GM12878 (cell line): ENCODE measurements at regions not wholly inside any gene's neighbourhood (a gene's known extent, or its start where the extent isn't known, plus 50 kb on each side); places are given as distances from the start of the nearest gene placed in this dataset.

Experiments
- ATAC-seq: fragments of 200-7000 bp; cut with Tn5 transposase; 3 replicates; pipeline ENCODE4 v1.9.1; 2020; ENCODE audit warnings: mild to moderate bottlenecking, moderate library complexity
- BruUV-seq: library from RNA; stranded (reverse); fragments of 400-500 nt; replicated peaks from 2 replicates; lab custom pipeline; 2021; lab: Mats Ljungman, UMichigan
- CTCF ChIA-PET: fragments of 300-600 bp; sonication (Branson Sonifier 250); formaldehyde crosslinking; extraction: SDS; loops from one replicate; lab custom pipeline; 2021; ENCODE audit warnings: inconsistent platforms; lab: Yijun Ruan, JAX
- POLR2A ChIA-PET: fragments of 350-600 bp; formaldehyde crosslinking; extraction: SDS; loops from one replicate; lab custom pipeline; 2021; ENCODE audit warnings: inconsistent platforms; lab: Charles Lee
- RAD21 ChIA-PET: fragments of 300-600 bp; sonication (Branson Sonifier 250); formaldehyde crosslinking; loops from one replicate; lab custom pipeline; 2023; ENCODE audit warnings: antibody characterized with exemption; ENCODE audit not compliant: unreplicated experiment; lab: Charles Lee
- SMC1A ChIA-PET: fragments of 300-600 bp; sonication (Branson Sonifier 250); formaldehyde crosslinking; loops from one replicate; lab custom pipeline; 2023; ENCODE audit not compliant: unreplicated experiment, uncharacterized antibody; lab: Charles Lee
- DNase-seq: peaks from one replicate; pipeline ENCODE4 v3.0.0-alpha.2; 2011; ENCODE audit warnings: low read depth, low spot score
- FAIRE-seq: peaks from 3 replicates; lab custom pipeline; 2011; peaks lifted over from hg19 to GRCh38; lab: Jason Lieb, UNC
- H2AFZ ChIP-seq: 2 replicates; pipeline ENCODE4 v1.6.0; 2011; ENCODE audit warnings: low read depth, low read length, control low read depth; ENCODE audit not compliant: control insufficient read depth
- H3K27ac ChIP-seq: 2 replicates; pipeline ENCODE4 v1.5.1; 2011; ENCODE audit warnings: control low read depth; ENCODE audit not compliant: control insufficient read depth, insufficient read depth
- H3K27me3 ChIP-seq, 2 experiments: replicated peaks in 1 of 2; 2 replicates each; pipeline versions ENCODE4 v1.6.0 to v1.6.1; 2011; ENCODE audit warnings: low read length in 1 of 2; ENCODE audit not compliant: control insufficient read depth in 2 of 2, insufficient read depth in 2 of 2
- H3K36me3 ChIP-seq, 2 experiments: 2 replicates each; pipeline ENCODE4 v1.5.1; 2011; ENCODE audit warnings: low read length in 1 of 2; ENCODE audit not compliant: control insufficient read depth in 2 of 2, insufficient read depth in 2 of 2
- H3K4me1 ChIP-seq: 2 replicates; pipeline ENCODE4 v1.6.1; 2011; ENCODE audit warnings: mild to moderate bottlenecking, low read length, moderate library complexity, mixed read lengths; ENCODE audit not compliant: control insufficient read depth, insufficient read depth
- H3K4me2 ChIP-seq: 2 replicates; pipeline ENCODE4 v1.6.0; 2011; ENCODE audit warnings: control low read depth; ENCODE audit not compliant: control insufficient read depth, insufficient read depth
- H3K4me3 ChIP-seq: fragments of 200-600 bp; sonication (generic); 2 replicates; pipeline ENCODE4 v1.5.1; 2016
- H3K79me2 ChIP-seq: 2 replicates; pipeline ENCODE4 v1.6.0; 2011; ENCODE audit warnings: low read length; ENCODE audit not compliant: control insufficient read depth, insufficient read depth
- H3K9ac ChIP-seq: 2 replicates; pipeline ENCODE4 v1.8.0; 2011; ENCODE audit warnings: low read length, control low read depth, mixed read lengths; ENCODE audit not compliant: control insufficient read depth, insufficient read depth
- H3K9me3 ChIP-seq: replicated peaks from 3 replicates; pipeline ENCODE4 v1.5.1; 2011; ENCODE audit warnings: mild to moderate bottlenecking, low read length; ENCODE audit not compliant: control insufficient read depth, insufficient read depth
- H4K20me1 ChIP-seq: 2 replicates; pipeline ENCODE4 v1.6.0; 2011; ENCODE audit not compliant: control insufficient read depth, insufficient read depth
- RELA ChIP-seq: fragments of 450-650 bp; IDR thresholded peaks from 2 replicates; pipeline ENCODE4 v1.8.0; 2014; ENCODE audit warnings: borderline replicate concordance; ENCODE audit not compliant: partially characterized antibody
- SPI1 ChIP-seq: IDR thresholded peaks from 2 replicates; pipeline ENCODE4 v1.6.1; 2011; ENCODE audit warnings: low read depth, mild to moderate bottlenecking, low read length, moderate library complexity, borderline replicate concordance; ENCODE audit not compliant: insufficient read depth
- TCF3 ChIP-seq: IDR thresholded peaks from 2 replicates; pipeline ENCODE4 v1.6.1; 2012; ENCODE audit warnings: low read depth, mild to moderate bottlenecking, low read length, borderline replicate concordance; ENCODE audit not compliant: insufficient read depth
- ZNF24 ChIP-seq: fragments of 450-650 bp; IDR thresholded peaks from 2 replicates; pipeline ENCODE4 v1.6.1; 2017; ENCODE audit warnings: antibody characterized with exemption, mild to moderate bottlenecking
- WGBS: methylation state at CpG from one replicate; pipeline ENCODE4 v1.1.6; 2016; ENCODE audit warnings: low lambda C conversion rate; ENCODE audit not compliant: insufficient replicate concordance, insufficient coverage; ENCODE audit errors: missing lambda C conversion rate; 5-methylcytosine and 5-hydroxymethylcytosine counted together
- in situ Hi-C: fragments of 300-500 bp; cut with MboI; formaldehyde crosslinking; loops from 9 replicates; pipeline ENCODE4 v1.14.3; 2018; ENCODE audit warnings: mixed read lengths
- intact Hi-C: fragments of 100-400 bp; cut with micrococcal nuclease; formaldehyde crosslinking; loops from one replicate; pipeline ENCODE4 v1.14.2; 2022; ENCODE audit not compliant: unreplicated experiment
- TF ChIP-seq, protein P1 (sequence below): fragments of 450-650 bp; formaldehyde crosslinking; IDR thresholded peaks from 2 replicates; pipeline ENCODE4 v1.5.0; 2022; ENCODE audit warnings: mild to moderate bottlenecking, missing genetic modification characterization
- TF ChIP-seq, protein P2 (sequence below), 3 experiments: IDR thresholded peaks in 2 of 3; conservative IDR thresholded peaks in 1 of 3; 2 replicates each; pipeline ENCODE4 v1.5.1; 2011; ENCODE audit warnings: low read depth in 3 of 3, low read length in 3 of 3, mild to moderate bottlenecking in 3 of 3, control low read depth in 2 of 3, moderate library complexity in 2 of 3, inconsistent platforms in 1 of 3, mixed read lengths in 1 of 3; ENCODE audit not compliant: control insufficient read depth in 2 of 3, insufficient read depth in 1 of 3; ENCODE audit errors: extremely low read depth in 1 of 3
- TF ChIP-seq, protein P3 (sequence below): fragments of 450-650 bp; IDR thresholded peaks from 2 replicates; pipeline ENCODE4 v1.6.1; 2016; ENCODE audit warnings: mild to moderate bottlenecking, moderate library complexity, borderline replicate concordance

DNA sequence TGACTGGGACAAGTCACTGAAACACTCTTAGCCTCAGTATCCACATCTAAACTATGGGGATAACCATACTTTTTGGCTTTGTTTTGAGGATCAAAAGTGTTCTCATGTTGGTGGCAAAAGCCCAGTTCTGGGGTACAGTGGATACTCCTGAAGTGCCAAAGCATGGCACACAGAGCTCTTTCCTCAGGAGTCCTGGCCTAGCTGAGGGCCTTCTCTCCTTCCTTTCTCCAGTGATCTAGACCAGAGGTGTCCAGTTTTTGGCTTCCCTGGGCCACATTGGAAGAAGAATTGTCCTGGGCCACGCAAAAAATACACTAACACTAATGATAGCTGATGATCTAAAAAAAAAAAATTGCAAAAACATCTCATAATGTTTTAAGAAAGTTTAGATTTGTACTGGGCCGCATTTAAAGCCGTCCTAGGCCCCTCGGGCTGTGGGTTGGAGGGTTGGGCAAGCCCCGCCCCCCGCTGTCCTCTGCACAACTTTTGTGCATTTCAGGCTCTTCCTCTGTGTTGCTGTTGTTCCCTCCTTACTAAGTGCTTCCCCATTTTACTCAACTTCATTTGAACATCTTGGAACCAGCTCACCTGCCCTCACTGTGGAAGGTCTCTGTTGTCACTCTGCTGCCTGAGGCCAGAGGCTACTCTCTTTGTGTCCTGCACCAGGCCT, 337.0 kb downstream of the CYRIA start (continued):
- TF ChIP-seq, protein P1, sequence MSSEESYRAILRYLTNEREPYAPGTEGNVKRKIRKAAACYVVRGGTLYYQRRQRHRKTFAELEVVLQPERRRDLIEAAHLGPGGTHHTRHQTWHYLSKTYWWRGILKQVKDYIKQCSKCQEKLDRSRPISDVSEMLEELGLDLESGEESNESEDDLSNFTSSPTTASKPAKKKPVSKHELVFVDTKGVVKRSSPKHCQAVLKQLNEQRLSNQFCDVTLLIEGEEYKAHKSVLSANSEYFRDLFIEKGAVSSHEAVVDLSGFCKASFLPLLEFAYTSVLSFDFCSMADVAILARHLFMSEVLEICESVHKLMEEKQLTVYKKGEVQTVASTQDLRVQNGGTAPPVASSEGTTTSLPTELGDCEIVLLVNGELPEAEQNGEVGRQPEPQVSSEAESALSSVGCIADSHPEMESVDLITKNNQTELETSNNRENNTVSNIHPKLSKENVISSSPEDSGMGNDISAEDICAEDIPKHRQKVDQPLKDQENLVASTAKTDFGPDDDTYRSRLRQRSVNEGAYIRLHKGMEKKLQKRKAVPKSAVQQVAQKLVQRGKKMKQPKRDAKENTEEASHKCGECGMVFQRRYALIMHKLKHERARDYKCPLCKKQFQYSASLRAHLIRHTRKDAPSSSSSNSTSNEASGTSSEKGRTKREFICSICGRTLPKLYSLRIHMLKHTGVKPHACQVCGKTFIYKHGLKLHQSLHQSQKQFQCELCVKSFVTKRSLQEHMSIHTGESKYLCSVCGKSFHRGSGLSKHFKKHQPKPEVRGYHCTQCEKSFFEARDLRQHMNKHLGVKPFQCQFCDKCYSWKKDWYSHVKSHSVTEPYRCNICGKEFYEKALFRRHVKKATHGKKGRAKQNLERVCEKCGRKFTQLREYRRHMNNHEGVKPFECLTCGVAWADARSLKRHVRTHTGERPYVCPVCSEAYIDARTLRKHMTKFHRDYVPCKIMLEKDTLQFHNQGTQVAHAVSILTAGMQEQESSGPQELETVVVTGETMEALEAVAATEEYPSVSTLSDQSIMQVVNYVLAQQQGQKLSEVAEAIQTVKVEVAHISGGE (CRISPR knock-in tag) = no peak

DNA sequence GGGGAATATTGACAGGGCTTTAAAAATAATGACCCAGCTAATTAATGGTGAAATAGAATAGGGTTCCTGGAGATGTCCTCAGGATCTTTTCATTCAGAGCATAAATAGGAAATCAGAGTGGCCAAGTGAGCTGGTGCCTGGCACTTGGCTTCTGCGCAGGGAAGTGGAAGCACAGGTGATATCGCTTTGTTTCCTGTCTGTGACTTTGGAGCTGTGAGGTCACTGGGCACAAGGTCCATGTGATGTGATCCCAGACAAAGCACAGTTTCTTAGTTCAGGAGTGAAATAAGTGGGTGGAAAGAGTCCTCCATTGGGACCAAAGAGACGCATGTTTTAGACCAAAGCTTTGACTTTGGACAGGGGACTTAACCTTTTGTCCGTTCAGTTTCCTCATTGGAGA, 338.3 kb downstream of the CYRIA start:
- 57% methylated on average over 4 of the region's 4 CpGs for WGBS
- Histone ChIP-seq H3K4me1 (no peaks in the 10 kb centered on the region), H3K79me2 (no peaks in the 10 kb centered on the region)
- TF ChIP-seq TCF3 (no peak), SPI1 (no peak), ZNF24 (no peak), RELA (no peak)
- TF ChIP-seq, protein P2, sequence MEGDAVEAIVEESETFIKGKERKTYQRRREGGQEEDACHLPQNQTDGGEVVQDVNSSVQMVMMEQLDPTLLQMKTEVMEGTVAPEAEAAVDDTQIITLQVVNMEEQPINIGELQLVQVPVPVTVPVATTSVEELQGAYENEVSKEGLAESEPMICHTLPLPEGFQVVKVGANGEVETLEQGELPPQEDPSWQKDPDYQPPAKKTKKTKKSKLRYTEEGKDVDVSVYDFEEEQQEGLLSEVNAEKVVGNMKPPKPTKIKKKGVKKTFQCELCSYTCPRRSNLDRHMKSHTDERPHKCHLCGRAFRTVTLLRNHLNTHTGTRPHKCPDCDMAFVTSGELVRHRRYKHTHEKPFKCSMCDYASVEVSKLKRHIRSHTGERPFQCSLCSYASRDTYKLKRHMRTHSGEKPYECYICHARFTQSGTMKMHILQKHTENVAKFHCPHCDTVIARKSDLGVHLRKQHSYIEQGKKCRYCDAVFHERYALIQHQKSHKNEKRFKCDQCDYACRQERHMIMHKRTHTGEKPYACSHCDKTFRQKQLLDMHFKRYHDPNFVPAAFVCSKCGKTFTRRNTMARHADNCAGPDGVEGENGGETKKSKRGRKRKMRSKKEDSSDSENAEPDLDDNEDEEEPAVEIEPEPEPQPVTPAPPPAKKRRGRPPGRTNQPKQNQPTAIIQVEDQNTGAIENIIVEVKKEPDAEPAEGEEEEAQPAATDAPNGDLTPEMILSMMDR (IDR thresholded peaks at IDR 0.05 in 2 of 3, conservative IDR thresholded peaks at IDR 0.05 in 1 of 3; ENCODE audit: control insufficient read depth in 2 of 3, extremely low read depth in 1 of 3, insufficient read depth in 1 of 3, low read depth in 3 of 3, low read length in 3 of 3) = no peak
- TF ChIP-seq, protein P3, sequence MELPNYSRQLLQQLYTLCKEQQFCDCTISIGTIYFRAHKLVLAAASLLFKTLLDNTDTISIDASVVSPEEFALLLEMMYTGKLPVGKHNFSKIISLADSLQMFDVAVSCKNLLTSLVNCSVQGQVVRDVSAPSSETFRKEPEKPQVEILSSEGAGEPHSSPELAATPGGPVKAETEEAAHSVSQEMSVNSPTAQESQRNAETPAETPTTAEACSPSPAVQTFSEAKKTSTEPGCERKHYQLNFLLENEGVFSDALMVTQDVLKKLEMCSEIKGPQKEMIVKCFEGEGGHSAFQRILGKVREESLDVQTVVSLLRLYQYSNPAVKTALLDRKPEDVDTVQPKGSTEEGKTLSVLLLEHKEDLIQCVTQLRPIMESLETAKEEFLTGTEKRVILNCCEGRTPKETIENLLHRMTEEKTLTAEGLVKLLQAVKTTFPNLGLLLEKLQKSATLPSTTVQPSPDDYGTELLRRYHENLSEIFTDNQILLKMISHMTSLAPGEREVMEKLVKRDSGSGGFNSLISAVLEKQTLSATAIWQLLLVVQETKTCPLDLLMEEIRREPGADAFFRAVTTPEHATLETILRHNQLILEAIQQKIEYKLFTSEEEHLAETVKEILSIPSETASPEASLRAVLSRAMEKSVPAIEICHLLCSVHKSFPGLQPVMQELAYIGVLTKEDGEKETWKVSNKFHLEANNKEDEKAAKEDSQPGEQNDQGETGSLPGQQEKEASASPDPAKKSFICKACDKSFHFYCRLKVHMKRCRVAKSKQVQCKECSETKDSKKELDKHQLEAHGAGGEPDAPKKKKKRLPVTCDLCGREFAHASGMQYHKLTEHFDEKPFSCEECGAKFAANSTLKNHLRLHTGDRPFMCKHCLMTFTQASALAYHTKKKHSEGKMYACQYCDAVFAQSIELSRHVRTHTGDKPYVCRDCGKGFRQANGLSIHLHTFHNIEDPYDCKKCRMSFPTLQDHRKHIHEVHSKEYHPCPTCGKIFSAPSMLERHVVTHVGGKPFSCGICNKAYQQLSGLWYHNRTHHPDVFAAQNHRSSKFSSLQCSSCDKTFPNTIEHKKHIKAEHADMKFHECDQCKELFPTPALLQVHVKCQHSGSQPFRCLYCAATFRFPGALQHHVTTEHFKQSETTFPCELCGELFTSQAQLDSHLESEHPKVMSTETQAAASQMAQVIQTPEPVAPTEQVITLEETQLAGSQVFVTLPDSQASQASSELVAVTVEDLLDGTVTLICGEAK = no peak
- TF ChIP-seq, all 136 proteins: peak for 0
- no peaks in the 10 kb centered on the region for H3K9me3 ChIP-seq
- no peaks in the 10 kb centered on the region; a peak in 1 of 4 replicates for H3K27me3 ChIP-seq
- DNase-seq (no peak), ATAC-seq (no peak), FAIRE-seq (no peak)
- no peaks in the 10 kb centered on the region for H4K20me1 ChIP-seq
- BruUV-seq = no TSS peak
- H3K4me2 ChIP-seq = no peak overlapping the region
- H3K36me3 ChIP-seq = no peaks in the 10 kb centered on the region
- H2AFZ ChIP-seq = no peak overlapping the region
- in situ Hi-C loops (no loop called here), intact Hi-C loops (no loop called here)
- RAD21 ChIA-PET = interaction anchor here (0.6 kb wide), 1 partner anchor 571 kb away, joined by 3 read pairs; no protein-coding TSS in a partner anchor
- POLR2A ChIA-PET = no interaction called here
- no peak overlapping the region for H3K27ac ChIP-seq
- no peak overlapping the region for H3K4me3 ChIP-seq
- SMC1A ChIA-PET = no interaction called here
- H3K9ac ChIP-seq = no peak overlapping the region
- CTCF ChIA-PET = no interaction called here
